Gastroesophageal sphincter (tissue), 4 donors: ENCODE measurements at regions not wholly inside any gene's neighbourhood (a gene's known extent, or its start where the extent isn't known, plus 50 kb on each side); places are given as distances from the start of the nearest gene placed in this dataset.

Experiments
- ATAC-seq: fragments of 150-250 bp; one replicate; pipeline ENCODE4 v1.9.1; 2016; ENCODE audit warnings: mild to moderate bottlenecking, moderate library complexity
- H3K27ac ChIP-seq, 4 donors: fragments of 200-600 bp; sonication (generic) in 3 of 4; 1 replicate in 3 of 4; 2 replicates in 1 of 4; pipeline ENCODE4 v1.5.1; 2016 to 2019
- H3K27me3 ChIP-seq: fragments of 200-600 bp; sonication (generic); one replicate; pipeline ENCODE4 v1.5.1; 2019
- H3K36me3 ChIP-seq, 2 donors: fragments of 200-600 bp; sonication (generic); one replicate each; pipeline ENCODE4 v1.5.1; 2019; ENCODE audit warnings: control low read depth in 1 of 2
- H3K4me1 ChIP-seq, 3 donors: fragments of 200-600 bp; sonication (generic); 1 replicate in 2 of 3; 2 replicates in 1 of 3; pipeline ENCODE4 v1.5.1; 2016 to 2019; ENCODE audit warnings: control low read depth in 2 of 3
- H3K4me3 ChIP-seq, 2 donors: fragments of 200-600 bp; sonication (generic); one replicate each; pipeline ENCODE4 v1.5.1; 2019; ENCODE audit warnings: mild to moderate bottlenecking in 1 of 2, moderate library complexity in 1 of 2
- H3K9me3 ChIP-seq, 3 donors: fragments of 200-600 bp; sonication (generic); one replicate each; pipeline ENCODE4 v1.5.1; 2017 to 2019; ENCODE audit warnings: control low read depth in 2 of 3
- CTCF ChIP-seq, 4 experiments: fragments of 200-600 bp in 2 of 4; fragments of 450-650 bp in 2 of 4; sonication (generic) in 1 of 4; IDR thresholded peaks; one replicate each; pipeline ENCODE4 v1.5.1; 2017 to 2019; ENCODE audit warnings: antibody characterized with exemption in 4 of 4, mild to moderate bottlenecking in 2 of 4, moderate library complexity in 2 of 4
- EP300 ChIP-seq: sonication (generic); formaldehyde crosslinking; IDR thresholded peaks from one replicate; pipeline ENCODE4 v1.6.1; 2017; ENCODE audit warnings: antibody characterized with exemption, mild to moderate bottlenecking
- POLR2A ChIP-seq, 2 donors: fragments of 450-650 bp; IDR thresholded peaks; one replicate each; pipeline ENCODE4 v1.6.1; 2017; ENCODE audit warnings: antibody characterized with exemption in 2 of 2, mild to moderate bottlenecking in 2 of 2, moderate library complexity in 1 of 2
- POLR2AphosphoS5 ChIP-seq: sonication (generic); formaldehyde crosslinking; IDR thresholded peaks from one replicate; pipeline ENCODE4 v1.6.1; 2017; ENCODE audit warnings: antibody characterized with exemption
- WGBS, 2 donors: methylation state at CpG; one replicate each; pipeline ENCODE4 v1.1.5; 2018; ENCODE audit warnings: low coverage in 1 of 2; 5-methylcytosine and 5-hydroxymethylcytosine counted together

DNA sequence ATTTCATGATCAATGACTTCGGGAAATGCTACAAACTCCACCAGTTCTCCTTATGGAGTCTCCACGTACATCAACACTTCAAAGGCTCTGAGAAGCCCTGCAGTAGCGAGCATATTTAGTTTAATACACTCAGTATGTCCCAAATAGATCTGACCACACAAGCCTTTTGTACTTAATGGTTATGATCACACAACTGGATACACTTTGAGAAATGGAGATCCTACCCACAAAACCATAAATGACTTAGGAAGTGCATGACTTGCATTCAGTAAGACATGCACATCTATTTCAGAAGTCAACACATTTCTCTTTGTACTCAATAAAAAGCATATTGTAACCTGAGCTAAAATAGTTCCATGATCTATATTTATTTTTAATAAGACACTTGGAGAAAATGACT, 103.6 kb upstream of the SPATA12 start:
- Histone ChIP-seq H3K4me1 (peaks cover 0 to 5% (median 0%) of the 10 kb centered on the region in 3 donors), H3K9me3 (no peaks in the 10 kb centered on the region), H3K27me3 (no peaks in the 10 kb centered on the region), H3K36me3 (peaks cover 0 to 5% of the 10 kb centered on the region in 2 donors), H3K27ac (no peak overlapping the region), H3K4me3 (no peak overlapping the region)
- ATAC-seq, result no peak
- 97 to 100% methylated on average over 2 to 3 of the region's 3 CpGs for WGBS, 2 donors
- no peak for TF ChIP-seq POLR2AphosphoS5
- no peak for TF ChIP-seq EP300
- no peak for TF ChIP-seq POLR2A (IDR thresholded peaks at IDR 0.05)
- no peak for TF ChIP-seq CTCF (IDR thresholded peaks at IDR 0.05)

DNA sequence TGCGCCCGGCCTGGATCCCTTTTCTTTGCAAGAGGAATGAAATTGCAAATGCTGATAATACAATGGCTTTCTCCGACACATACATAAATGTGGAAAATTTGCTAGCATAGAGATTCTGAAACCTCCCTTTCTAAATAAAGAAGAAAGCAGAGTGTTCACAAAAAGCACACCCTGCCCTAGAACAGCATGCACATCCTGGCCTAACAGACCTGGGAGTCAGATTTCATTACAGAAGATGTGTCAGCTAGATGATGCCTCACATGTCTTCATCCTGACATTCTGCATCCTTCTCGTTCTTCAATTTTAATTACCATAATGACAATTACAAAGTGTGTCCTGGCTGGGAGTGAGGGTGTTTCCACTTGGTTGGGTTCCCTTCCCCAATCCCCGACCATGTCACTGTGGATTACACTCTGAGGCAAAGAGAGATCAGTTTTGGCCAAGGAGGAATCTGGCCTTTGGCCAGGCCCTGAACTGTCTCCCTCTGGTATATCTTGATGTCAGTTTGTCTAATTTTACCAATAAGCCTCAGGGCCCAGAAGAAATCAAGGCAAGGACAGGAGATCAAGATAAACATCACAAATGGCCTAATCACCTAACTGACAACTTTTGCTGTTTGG, 104.9 kb upstream of the SPATA12 start:
- peaks cover 0 to 5% (median 0%) of the 10 kb centered on the region in 3 donors for H3K4me1 ChIP-seq
- WGBS, 2 donors, result 76 to 79% methylated on average over 2 to 4 of the region's 5 CpGs
- ATAC-seq, result no peak
- no peaks in the 10 kb centered on the region for H3K27me3 ChIP-seq
- H3K36me3 ChIP-seq, result peaks cover 0 to 5% of the 10 kb centered on the region in 2 donors
- no peak for TF ChIP-seq POLR2A (IDR thresholded peaks at IDR 0.05)
- no peak for TF ChIP-seq POLR2AphosphoS5
- TF ChIP-seq CTCF (IDR thresholded peaks at IDR 0.05), result no peak
- no peak for TF ChIP-seq EP300
- no peaks in the 10 kb centered on the region for H3K9me3 ChIP-seq
- no peak overlapping the region for H3K27ac ChIP-seq
- no peak overlapping the region for H3K4me3 ChIP-seq

DNA sequence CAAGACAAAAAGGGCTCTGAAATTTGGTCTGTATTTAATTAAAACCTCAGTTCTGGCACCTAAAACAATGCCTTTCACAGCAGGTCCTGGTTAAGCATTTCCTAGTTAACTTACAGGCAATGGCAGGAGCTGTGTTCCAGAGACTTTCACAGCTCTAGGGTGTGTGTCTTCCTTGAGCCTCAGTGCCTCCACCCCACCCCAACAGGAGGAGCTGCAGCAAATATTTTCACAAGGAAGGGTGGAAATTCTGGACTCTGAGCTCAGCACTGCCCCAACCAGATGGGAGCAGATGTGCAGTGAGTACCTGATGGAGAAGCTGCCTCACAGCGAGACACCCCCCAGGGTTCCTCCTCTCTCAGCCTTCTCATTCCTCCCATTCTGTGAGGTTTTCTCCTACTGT, 106.3 kb upstream of the SPATA12 start:
- no peaks in the 10 kb centered on the region for H3K27me3 ChIP-seq
- no peak overlapping the region for H3K27ac ChIP-seq
- H3K36me3 ChIP-seq, result peaks cover 0 to 5% of the 10 kb centered on the region in 2 donors
- no peaks in the 10 kb centered on the region for H3K9me3 ChIP-seq
- no peak for TF ChIP-seq POLR2A (IDR thresholded peaks at IDR 0.05)
- no peak for TF ChIP-seq POLR2AphosphoS5
- TF ChIP-seq CTCF (IDR thresholded peaks at IDR 0.05), result no peak
- TF ChIP-seq EP300, result no peak
- ATAC-seq, result no peak
- no peak overlapping the region for H3K4me3 ChIP-seq
- peaks cover 0 to 5% (median 0%) of the 10 kb centered on the region in 3 donors for H3K4me1 ChIP-seq
- 100% methylated on average over 1 of the region's 1 CpG; no CpG with 5 or more reads in 1 of the 2 donors for WGBS, 2 donors

DNA sequence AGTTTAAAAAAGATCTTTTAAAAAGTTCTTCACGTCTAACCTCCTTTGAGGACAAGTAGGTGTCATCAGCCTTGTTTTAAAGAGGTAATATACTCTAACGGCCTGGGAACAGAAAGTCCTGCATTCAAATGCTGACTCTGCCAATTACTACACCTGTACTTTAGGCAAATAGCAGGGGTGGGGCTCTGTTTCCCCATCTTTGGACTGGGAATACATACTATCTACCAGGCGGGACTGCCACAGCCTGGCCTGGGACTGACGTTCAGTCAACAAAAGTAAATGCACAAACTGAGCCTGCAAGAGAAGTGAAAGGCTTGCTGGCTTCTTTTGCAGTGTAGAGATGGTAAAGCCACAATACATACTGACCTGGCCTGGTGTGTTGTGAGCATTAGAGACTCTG, 107.6 kb upstream of the SPATA12 start:
- H3K4me3 ChIP-seq, result no peak overlapping the region
- ATAC-seq, result no peak
- H3K4me1 ChIP-seq, result peaks cover 0 to 5% (median 0%) of the 10 kb centered on the region in 3 donors
- H3K27ac ChIP-seq, result no peak overlapping the region
- 95 to 100% methylated on average over 2 of the region's 4 CpGs for WGBS, 2 donors
- H3K27me3 ChIP-seq, result no peaks in the 10 kb centered on the region
- H3K9me3 ChIP-seq, result no peaks in the 10 kb centered on the region
- peaks cover 0 to 5% of the 10 kb centered on the region in 2 donors for H3K36me3 ChIP-seq
- TF ChIP-seq POLR2AphosphoS5, result no peak
- no peak for TF ChIP-seq CTCF (IDR thresholded peaks at IDR 0.05)
- no peak for TF ChIP-seq EP300
- TF ChIP-seq POLR2A (IDR thresholded peaks at IDR 0.05), result no peak

DNA sequence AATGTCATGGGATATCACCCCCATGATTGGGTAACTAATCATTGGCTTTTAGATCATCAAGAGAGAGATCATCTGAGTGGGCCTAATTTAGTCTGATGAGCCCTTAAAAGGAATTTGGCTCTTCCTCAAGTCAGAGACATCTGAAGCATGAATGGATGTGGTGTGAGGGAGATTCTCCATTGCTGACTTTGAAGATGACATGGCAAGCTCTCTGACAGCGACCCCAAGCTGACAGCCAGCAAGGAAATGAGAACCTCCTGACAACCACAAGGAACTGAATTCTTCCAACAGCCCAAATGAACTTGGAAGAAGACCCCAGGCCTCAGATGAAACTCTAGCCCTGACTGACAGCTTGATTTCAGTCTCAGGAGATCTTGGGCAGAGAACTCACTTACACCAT, 108.4 kb upstream of the SPATA12 start:
- no peak overlapping the region for H3K27ac ChIP-seq

More for the DNA sequence above, 108.4 kb upstream of the SPATA12 start:
- peaks cover 0 to 5% (median 0%) of the 10 kb centered on the region in 3 donors for H3K4me1 ChIP-seq
- no peaks in the 10 kb centered on the region for H3K27me3 ChIP-seq
- H3K9me3 ChIP-seq, result peaks cover 0 to under 1% (median 0%) of the 10 kb centered on the region in 3 donors
- H3K4me3 ChIP-seq, result no peak overlapping the region
- TF ChIP-seq CTCF (IDR thresholded peaks at IDR 0.05) (no peak), EP300 (no peak), POLR2AphosphoS5 (no peak), POLR2A (IDR thresholded peaks at IDR 0.05) (no peak)
- WGBS, 2 donors, result 71% methylated on average over 1 of the region's 1 CpG; no CpG with 5 or more reads in 1 of the 2 donors
- H3K36me3 ChIP-seq, result no peaks in the 10 kb centered on the region
- ATAC-seq, result no peak
